H9 (cell line): ENCODE measurements at regions not wholly inside any gene's neighbourhood (a gene's known extent, or its start where the extent isn't known, plus 50 kb on each side); places are given as distances from the start of the nearest gene placed in this dataset.

ENCODE experiments used
- DNase-seq: peaks from one replicate; pipeline ENCODE4 v3.0.0-alpha.2; 2017
- H2AFZ ChIP-seq: one replicate; pipeline ENCODE4 v1.6.1; 2013; ENCODE audit warnings: mild to moderate bottlenecking, low read length, control low read depth, moderate library complexity
- H2AK5ac ChIP-seq: 2 replicates; pipeline ENCODE4 v1.6.1; 2013; ENCODE audit warnings: low read length, control low read depth, mixed read lengths; ENCODE audit not compliant: insufficient read length
- H2BK120ac ChIP-seq: one replicate; pipeline ENCODE4 v1.6.1; 2013; ENCODE audit warnings: low read depth, mild to moderate bottlenecking, low read length, control low read depth, inconsistent platforms; ENCODE audit not compliant: poor library complexity, severe bottlenecking
- H2BK12ac ChIP-seq: 2 replicates; pipeline ENCODE4 v1.6.1; 2013; ENCODE audit warnings: low read length, control low read depth, mixed read lengths, low read depth; ENCODE audit not compliant: insufficient read length
- H2BK15ac ChIP-seq: 2 replicates; pipeline ENCODE4 v1.6.1; 2013; ENCODE audit warnings: low read depth, low read length, control low read depth
- H2BK20ac ChIP-seq: one replicate; pipeline ENCODE4 v1.6.1; 2013; ENCODE audit warnings: low read depth, mild to moderate bottlenecking, low read length, control low read depth, inconsistent platforms; ENCODE audit not compliant: poor library complexity, severe bottlenecking
- H2BK5ac ChIP-seq: 2 replicates; pipeline ENCODE4 v1.6.1; 2013; ENCODE audit warnings: low read length, control low read depth, mixed read lengths; ENCODE audit not compliant: insufficient read length
- H3K14ac ChIP-seq: 2 replicates; pipeline ENCODE4 v1.6.1; 2013; ENCODE audit warnings: low read length, control low read depth; ENCODE audit not compliant: insufficient read depth
- H3K18ac ChIP-seq: 2 replicates; pipeline ENCODE4 v1.6.1; 2013; ENCODE audit warnings: low read depth, mild to moderate bottlenecking, mixed read lengths, low read length, control low read depth; ENCODE audit not compliant: insufficient read length
- H3K23ac ChIP-seq: 2 replicates; pipeline ENCODE4 v1.6.1; 2013; ENCODE audit warnings: low read length, control low read depth, mixed read lengths, low read depth; ENCODE audit not compliant: insufficient read length
- H3K23me2 ChIP-seq: 2 replicates; pipeline ENCODE4 v1.6.1; 2013; ENCODE audit warnings: low read depth, mild to moderate bottlenecking, mixed read lengths, low read length, control low read depth; ENCODE audit not compliant: insufficient read length, poor library complexity, severe bottlenecking
- H3K27ac ChIP-seq: 2 replicates; pipeline ENCODE4 v1.5.1; 2013; ENCODE audit warnings: low read length, control low read depth, mixed read lengths, low read depth; ENCODE audit not compliant: insufficient read length
- H3K27me3 ChIP-seq: 2 replicates; pipeline ENCODE4 v1.6.1; 2013; ENCODE audit warnings: low read length, control low read depth, inconsistent platforms; ENCODE audit not compliant: insufficient read depth
- H3K4ac ChIP-seq: 2 replicates; pipeline ENCODE4 v1.6.1; 2013; ENCODE audit warnings: low read depth, mild to moderate bottlenecking, control low read depth, inconsistent platforms, low read length, moderate library complexity
- H3K4me1 ChIP-seq: 2 replicates; pipeline ENCODE4 v1.6.1; 2013; ENCODE audit warnings: low read length, control low read depth, inconsistent platforms; ENCODE audit not compliant: insufficient read depth
- H3K4me2 ChIP-seq: 2 replicates; pipeline ENCODE4 v1.6.1; 2013; ENCODE audit warnings: low read length, control low read depth, mixed read lengths; ENCODE audit not compliant: insufficient read length, insufficient read depth
- H3K56ac ChIP-seq: 2 replicates; pipeline ENCODE4 v1.6.1; 2013; ENCODE audit warnings: low read depth, mild to moderate bottlenecking, mixed read lengths, low read length, control low read depth; ENCODE audit not compliant: insufficient read length
- H3K79me1 ChIP-seq: 2 replicates; pipeline ENCODE4 v1.6.1; 2013; ENCODE audit warnings: low read depth, mild to moderate bottlenecking, moderate library complexity, low read length, control low read depth, inconsistent platforms; ENCODE audit not compliant: insufficient read depth, poor library complexity, severe bottlenecking
- H3K79me2 ChIP-seq: 2 replicates; pipeline ENCODE4 v1.6.1; 2013; ENCODE audit warnings: low read length, control low read depth, inconsistent platforms; ENCODE audit not compliant: insufficient read depth
- H3K9ac ChIP-seq: 2 replicates; pipeline ENCODE4 v1.6.1; 2013; ENCODE audit warnings: low read length, control low read depth, mixed read lengths; ENCODE audit not compliant: insufficient read length; ENCODE audit errors: extremely low read depth
- H3K9me3 ChIP-seq: one replicate; pipeline ENCODE4 v1.6.1; 2013; ENCODE audit warnings: low read depth, low read length, inconsistent platforms; ENCODE audit not compliant: control insufficient read depth
- H3T11ph ChIP-seq: one replicate; pipeline ENCODE4 v1.6.1; 2013; ENCODE audit warnings: mild to moderate bottlenecking, low read length, control low read depth, inconsistent platforms
- H4K20me1 ChIP-seq: one replicate; pipeline ENCODE4 v1.6.1; 2013; ENCODE audit not compliant: control insufficient read depth, insufficient read length, insufficient read depth
- H4K5ac ChIP-seq: 2 replicates; pipeline ENCODE4 v1.6.1; 2013; ENCODE audit warnings: low read depth, mild to moderate bottlenecking, mixed read lengths, low read length, control low read depth; ENCODE audit not compliant: insufficient read length
- H4K8ac ChIP-seq: replicated peaks from 2 replicates; pipeline ENCODE4 v1.6.1; 2013; ENCODE audit warnings: low read length, control low read depth, mixed read lengths, low read depth; ENCODE audit not compliant: insufficient read length
- H4K91ac ChIP-seq: 2 replicates; pipeline ENCODE4 v1.6.1; 2013; ENCODE audit warnings: low read depth, mild to moderate bottlenecking, moderate library complexity, mixed read lengths, low read length, control low read depth; ENCODE audit not compliant: insufficient read length
- H3K27ac Mint-ChIP-seq, 3 experiments: 2 replicates in 2 of 3; 3 replicates in 1 of 3; pipeline ENCODE4 v1.8.0; 2020 to 2021; ENCODE audit warnings: mixed read lengths in 3 of 3, mild to moderate bottlenecking in 1 of 3, moderate library complexity in 1 of 3
- H3K27me3 Mint-ChIP-seq: 2 replicates; pipeline ENCODE4 v1.8.0; 2021; ENCODE audit warnings: low read depth, mild to moderate bottlenecking, moderate library complexity, mixed read lengths
- H3K36me3 Mint-ChIP-seq, 3 experiments: 2 replicates in 2 of 3; 3 replicates in 1 of 3; pipeline ENCODE4 v1.8.0; 2020 to 2021; ENCODE audit warnings: low read depth in 3 of 3, mixed read lengths in 3 of 3; ENCODE audit not compliant: insufficient read depth in 1 of 3
- H3K4me1 Mint-ChIP-seq, 2 experiments: 2 replicates each; pipeline ENCODE4 v1.8.0; 2020; ENCODE audit warnings: mixed read lengths in 2 of 2
- H3K4me3 Mint-ChIP-seq, 2 experiments: 2 replicates in 1 of 2; 3 replicates in 1 of 2; pipeline ENCODE4 v1.8.0; 2020 to 2021; ENCODE audit warnings: mild to moderate bottlenecking in 2 of 2, mixed read lengths in 2 of 2, moderate library complexity in 1 of 2
- H3K9me3 Mint-ChIP-seq, 2 experiments: 2 replicates in 1 of 2; 3 replicates in 1 of 2; pipeline ENCODE4 v1.8.0; 2020; ENCODE audit warnings: mild to moderate bottlenecking in 2 of 2, mixed read lengths in 2 of 2, moderate library complexity in 1 of 2
- CTCF ChIP-seq: fragments of 200-600 bp; sonication (generic); conservative IDR thresholded peaks from 3 replicates; pipeline ENCODE4 v1.8.0; 2021; ENCODE audit warnings: antibody characterized with exemption, mild to moderate bottlenecking
- WGBS: extraction: QIAGEN DNeasy Blood & Tissue Kit; methylation state at CpG from one replicate; pipeline ENCODE4 v1.1.7; 2013; ENCODE audit warnings: missing lambda C conversion rate, low lambda C conversion rate, mixed read lengths; ENCODE audit not compliant: insufficient read length; ENCODE audit errors: extremely low coverage; 5-methylcytosine and 5-hydroxymethylcytosine counted together

DNA sequence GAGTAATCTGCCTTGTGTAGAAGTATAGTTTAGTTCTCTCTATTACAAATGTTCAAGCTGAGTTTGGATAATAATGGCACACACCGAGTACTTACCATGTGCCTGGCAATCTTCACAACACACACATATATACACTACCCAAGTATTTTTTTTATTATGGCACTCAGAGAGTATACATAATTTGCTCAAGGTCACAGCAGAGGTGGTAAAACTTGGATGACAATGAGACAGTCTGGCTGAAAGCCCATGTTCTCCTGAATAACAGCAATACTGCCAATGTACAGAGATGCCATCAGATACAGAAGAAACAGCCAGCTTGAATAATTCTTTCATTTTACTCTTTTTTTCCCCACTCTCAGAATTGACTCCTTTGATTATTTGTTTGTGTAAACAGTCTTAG, 460.0 kb downstream of the CNTN6 start:
- Histone ChIP-seq H4K8ac (no peak overlapping the region), H3K4me1 (no peaks in the 10 kb centered on the region), H3K27me3 (no peaks in the 10 kb centered on the region), H3K27ac (no peak overlapping the region), H2AK5ac (no peak overlapping the region), H2BK120ac (no peak overlapping the region), H3K23me2 (no peaks in the 10 kb centered on the region), H3K9me3 (no peaks in the 10 kb centered on the region), H3K79me2 (no peaks in the 10 kb centered on the region), H3K79me1 (no peaks in the 10 kb centered on the region), H2BK12ac (no peak overlapping the region), H3K23ac (no peak overlapping the region), H4K20me1 (no peaks in the 10 kb centered on the region), H3K9ac (no peak overlapping the region), H2BK15ac (no peak overlapping the region), H2BK5ac (no peak overlapping the region), H3T11ph (no peak overlapping the region), H3K4ac (no peak overlapping the region), H3K56ac (no peak overlapping the region), H3K4me2 (no peak overlapping the region), H2AFZ (no peak overlapping the region), H4K5ac (no peak overlapping the region), H2BK20ac (no peak overlapping the region), H4K91ac (no peak overlapping the region), H3K18ac (no peak overlapping the region), H3K14ac (no peak overlapping the region)
- no peak overlapping the region for H3K27ac Mint-ChIP-seq
- H3K4me3 Mint-ChIP-seq, result no peak overlapping the region
- H3K36me3 Mint-ChIP-seq, result no peaks in the 10 kb centered on the region
- no CpG with 5 or more reads among the region's 1 CpG for WGBS
- no peaks in the 10 kb centered on the region for H3K9me3 Mint-ChIP-seq
- DNase-seq, result no peak
- no peaks in the 10 kb centered on the region for H3K27me3 Mint-ChIP-seq
- H3K4me1 Mint-ChIP-seq, result no peaks in the 10 kb centered on the region; a peak in 1 of 4 replicates
- TF ChIP-seq CTCF, result no peak
